ENCODE measurements at regions not wholly inside any gene's neighbourhood (a gene's known extent, or its start where the extent isn't known, plus 50 kb on each side); places are given as distances from the start of the nearest gene placed in this dataset.
A peak's percentile ranks its signal among the peaks of the same experiment; 100 is the strongest.

DNA sequence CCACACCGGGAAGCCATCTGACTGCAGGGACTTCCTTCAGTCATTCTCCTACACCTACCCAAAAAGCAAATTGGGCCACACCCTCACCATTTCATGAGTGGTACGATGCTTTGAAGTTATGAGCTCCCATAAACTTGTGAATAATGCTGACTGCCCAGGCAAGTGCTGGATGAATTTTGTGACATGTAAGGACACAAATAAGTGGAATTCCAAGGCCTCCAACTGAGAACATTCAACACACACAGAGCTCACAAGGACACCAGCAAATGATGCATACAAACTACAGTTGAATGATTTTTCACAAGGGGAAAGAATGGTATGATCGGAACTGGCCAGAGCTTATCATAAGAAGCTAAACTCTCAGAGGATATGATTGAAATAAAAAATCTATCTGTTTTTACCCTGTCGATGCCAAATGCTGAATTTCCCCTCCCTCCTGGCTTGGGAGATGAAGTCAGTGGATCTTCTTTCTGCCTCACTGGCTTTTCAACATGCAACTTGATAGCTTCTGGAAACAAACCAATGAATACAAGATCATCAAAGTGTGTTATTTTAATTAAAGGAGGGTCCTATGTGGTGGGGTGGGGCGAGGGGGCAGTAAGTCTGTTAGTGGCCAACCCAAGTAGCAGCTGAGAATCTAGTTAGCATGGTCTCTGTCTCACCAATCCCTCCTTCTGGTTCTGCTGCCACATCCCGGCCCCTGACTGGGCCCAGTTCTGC, 123.8 kb downstream of the WT1 start:
- no peak for DNase-seq (ENCODE audit: extremely low read depth in 1 of 11, low read depth in 9 of 11, low spot score in 4 of 11)

DNA sequence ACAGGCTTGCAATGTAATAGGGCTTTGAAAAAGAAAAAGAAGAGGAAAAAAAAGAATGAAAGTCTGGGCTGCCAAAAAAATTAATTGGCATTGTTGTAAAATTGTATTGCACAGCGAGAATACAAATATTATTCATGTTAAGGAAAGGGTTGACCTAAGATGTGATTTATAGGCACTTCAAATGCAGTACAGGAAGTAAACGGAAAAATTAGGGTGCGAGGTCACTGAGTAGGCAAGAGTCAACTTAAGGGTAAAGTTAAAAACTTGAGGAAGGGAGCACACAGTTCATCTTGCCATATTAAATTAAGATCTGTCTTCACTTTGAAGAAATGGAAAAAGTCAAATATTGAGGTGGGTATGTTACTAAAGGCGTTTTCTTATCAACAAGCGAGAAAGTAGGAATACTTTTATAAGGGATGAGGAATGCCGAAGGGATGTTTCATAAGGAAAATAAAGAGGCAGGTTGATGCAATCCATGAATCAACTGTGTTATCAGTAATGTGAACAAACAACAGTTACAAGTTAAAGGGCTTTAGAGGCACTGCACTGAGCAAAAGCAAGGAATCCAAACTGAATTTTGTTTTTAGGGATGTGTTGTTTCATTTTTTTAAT, 123.0 kb downstream of the WT1 start:
- no peak for DNase-seq (ENCODE audit: extremely low read depth in 1 of 11, low read depth in 9 of 11, low spot score in 4 of 11)

DNA sequence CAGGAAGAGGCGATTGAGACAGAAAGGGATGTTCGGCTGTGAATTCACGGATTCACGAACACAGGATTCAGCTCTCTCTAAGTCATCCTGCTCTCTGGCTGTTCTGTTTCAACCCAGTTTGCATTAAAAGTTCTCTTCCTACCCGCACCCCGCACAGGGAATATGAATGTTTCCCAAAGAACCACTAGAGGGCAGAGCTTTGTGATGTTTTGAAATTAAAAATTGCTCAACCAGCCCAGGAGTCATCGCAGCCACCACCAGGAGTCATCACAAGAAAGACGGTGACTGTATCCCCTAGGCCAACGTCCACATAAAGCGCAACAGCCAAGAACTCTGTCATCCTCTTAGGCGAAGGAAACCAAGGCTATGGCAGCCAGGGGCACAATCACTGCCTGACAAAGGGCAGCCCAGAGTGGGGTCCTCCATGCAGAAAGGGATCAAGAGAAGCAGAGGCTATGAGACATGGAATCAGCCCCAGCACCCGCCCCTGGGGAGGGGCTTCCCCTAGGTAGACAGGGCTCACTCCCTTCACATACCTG, 122.4 kb downstream of the WT1 start:
- peak in 1 of 11 donors; percentile 65 for DNase-seq (ENCODE audit: extremely low read depth in 1 of 11, low read depth in 9 of 11, low spot score in 4 of 11)

DNA sequence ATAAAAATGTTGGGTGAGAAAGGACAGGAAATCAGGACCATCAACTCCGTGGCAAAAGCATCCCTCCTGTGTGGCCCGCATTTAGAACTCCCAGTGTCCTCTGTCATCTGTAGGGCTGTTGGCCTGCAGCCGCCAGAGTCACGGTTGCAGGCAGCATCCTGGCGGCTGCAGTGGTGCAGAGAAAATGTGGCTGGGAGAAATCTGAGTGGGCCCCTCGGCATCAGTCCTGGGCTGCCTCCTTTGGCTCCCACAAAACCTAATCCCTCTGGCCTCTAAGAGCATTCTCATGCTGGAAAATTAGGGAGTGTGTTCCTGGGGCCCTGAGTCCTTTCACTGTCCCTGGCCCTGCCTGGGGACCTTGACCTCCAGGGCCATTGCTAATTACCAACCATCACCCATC, 121.9 kb downstream of the WT1 start:
- no peak for DNase-seq (ENCODE audit: extremely low read depth in 1 of 11, low read depth in 9 of 11, low spot score in 4 of 11)

DNA sequence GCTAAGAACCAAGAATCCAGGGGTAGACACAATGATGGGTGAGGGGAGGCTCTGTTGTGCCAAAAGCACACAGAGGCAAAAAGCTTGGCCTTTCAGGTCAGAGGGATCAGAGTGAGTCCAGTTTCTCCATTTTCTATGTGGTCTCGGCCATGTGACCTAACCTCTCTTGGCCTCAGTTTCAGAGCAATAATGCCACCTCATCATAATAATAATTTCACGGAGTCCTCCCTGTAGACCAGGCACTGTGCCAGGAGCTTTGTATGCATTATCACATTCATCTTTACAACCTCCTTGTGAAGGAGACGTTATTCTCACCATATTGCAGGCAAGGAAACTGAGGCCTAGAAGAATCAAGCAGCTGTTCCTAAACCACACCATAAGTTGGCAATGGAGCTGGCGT, 120.2 kb downstream of the WT1 start:
- DNase-seq (ENCODE audit: extremely low read depth in 1 of 11, low read depth in 9 of 11, low spot score in 4 of 11): no peak

DNA sequence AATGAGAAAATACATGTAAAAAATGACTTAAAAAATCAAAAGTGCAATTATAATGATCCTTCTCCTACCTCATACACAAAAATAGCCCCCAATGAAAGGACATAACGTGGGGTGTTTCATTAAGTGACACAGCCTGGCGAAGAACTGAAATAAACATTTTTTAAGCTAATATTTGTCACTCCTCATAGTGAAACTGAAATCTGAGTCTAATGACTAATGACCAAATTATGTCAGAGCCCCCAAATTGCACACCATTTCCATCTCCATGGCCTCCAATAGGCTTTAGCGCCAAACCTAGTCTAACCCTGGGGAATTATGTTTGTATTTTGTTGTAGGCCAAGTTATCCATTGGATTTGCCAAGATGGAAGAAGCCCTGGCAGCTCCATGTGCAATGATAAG, 119.1 kb downstream of the WT1 start:
- no peak for DNase-seq (ENCODE audit: extremely low read depth in 1 of 11, low read depth in 9 of 11, low spot score in 4 of 11)

DNA sequence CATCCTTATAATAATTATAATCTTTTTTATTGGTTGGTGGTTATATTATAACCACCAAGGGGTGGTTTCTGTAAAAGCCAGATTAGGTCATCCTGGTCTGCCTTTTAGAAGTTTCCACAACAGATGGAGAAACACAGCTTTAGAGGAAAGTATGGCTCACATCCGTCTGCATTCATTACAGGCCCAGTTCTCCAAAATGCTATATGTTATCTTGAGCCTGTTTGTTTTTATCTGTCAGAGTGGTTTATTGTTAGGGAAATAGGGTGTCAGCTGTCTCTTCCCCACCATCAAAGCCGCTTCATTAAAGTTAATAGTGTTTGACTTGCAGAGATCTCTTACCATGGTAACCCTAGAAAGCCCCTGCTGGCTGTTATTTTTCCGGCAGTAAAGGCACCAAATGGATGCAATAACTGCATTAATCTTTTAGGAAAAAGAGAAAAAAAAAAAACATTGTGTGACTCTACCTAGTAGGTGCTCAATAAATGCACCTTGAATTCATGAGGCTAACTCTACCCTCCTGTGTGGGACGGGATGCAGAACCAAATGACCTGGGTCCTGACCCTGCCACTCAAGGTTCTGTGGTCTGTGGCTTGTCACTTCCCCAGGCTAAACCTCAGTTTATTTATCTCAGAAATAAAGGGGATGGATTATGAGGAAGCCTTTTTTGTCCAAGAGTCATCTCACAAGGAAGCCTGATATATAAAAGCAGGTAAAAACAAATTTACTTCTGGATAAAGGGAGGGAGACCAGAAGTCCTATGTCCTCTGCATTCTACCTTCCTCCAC, 118.3 kb downstream of the WT1 start:
- peak in 6 of 11 donors; percentile 64 to 85 (median 79) for DNase-seq (ENCODE audit: extremely low read depth in 1 of 11, low read depth in 9 of 11, low spot score in 4 of 11)

DNA sequence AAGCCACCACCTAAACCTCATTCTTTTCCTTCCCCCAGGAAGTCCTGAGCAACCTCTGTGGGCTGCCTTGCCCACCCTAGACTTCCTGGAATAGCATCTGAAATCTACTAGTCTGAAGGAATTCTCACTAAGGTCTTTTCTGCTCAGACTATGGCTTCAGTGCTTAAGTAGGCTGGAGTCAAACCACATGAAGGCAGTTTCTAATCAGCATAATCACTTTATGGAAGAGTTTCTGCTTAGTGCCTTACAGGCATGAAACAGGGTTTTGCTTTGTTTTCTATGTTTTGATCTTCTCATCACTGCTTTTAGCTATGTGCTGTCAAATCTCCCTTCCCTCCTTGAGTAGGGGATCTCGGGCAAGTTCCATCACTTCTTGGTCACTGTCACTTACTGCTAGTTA, 117.7 kb downstream of the WT1 start:
- no peak for DNase-seq (ENCODE audit: extremely low read depth in 1 of 11, low read depth in 9 of 11, low spot score in 4 of 11)

DNA sequence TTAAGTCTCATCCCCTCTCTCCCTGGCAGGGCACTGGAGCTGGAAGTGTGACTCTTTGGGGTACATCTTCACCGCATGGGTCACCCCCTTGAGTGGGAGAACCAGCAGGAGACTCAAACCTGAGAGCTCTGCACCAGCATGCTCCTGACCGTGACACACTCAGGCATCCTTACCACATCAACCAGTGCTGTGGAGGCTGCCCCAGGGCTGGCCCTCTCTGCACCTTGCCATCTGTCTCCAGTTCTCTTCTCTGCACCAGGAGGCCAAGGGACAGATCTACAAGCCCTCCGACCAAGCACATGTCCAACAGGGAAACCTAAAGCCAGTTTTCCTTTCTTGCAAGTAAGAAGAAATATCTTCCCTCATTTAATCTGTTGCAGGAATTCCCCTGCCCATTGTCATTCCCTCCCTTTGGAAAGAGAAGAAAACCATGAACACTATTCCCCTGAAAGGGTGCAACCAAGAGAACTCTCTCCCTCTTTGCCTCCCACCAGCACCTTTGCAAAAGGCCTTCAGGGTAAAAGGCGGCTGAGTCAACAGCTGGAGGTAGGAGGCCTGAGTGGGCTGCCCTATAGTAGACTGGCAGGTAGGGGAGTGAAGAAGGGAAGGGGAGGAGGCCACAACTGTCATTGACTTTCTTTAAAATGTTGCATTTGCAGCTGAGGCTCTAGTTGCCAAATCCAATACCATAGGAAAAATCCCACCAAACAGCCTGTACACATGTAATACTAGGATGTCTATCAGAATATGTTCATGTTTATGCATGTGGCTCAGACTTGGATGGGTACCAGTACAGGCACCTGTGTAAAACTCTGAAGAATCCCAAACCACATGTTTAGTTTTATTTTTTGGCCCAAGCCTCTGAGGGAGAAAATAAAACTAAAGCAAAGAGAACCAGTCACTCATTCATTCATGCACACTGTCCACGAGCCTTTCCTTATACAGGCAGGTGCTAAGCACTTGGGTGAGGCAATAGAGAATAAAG, 117.0 kb downstream of the WT1 start:
- no peak for DNase-seq (ENCODE audit: extremely low read depth in 1 of 11, low read depth in 9 of 11, low spot score in 4 of 11)

DNA sequence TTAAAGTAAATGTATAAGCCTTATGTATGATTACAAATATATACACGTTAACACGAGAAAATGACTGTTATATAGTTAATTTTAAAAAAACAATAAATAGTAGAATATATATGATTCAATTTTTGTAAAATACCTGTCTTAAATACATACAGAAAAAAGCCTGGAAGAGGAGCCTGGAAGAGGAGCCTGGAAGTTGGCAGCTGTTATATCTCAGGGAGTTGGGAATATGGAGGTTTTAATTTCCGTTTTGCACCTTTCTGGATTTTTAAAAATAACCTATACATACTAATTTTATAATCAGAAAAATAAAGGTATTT, 111.6 kb downstream of the WT1 start:
- no peak for DNase-seq (ENCODE audit: extremely low read depth in 1 of 11, low read depth in 9 of 11, low spot score in 4 of 11)

DNA sequence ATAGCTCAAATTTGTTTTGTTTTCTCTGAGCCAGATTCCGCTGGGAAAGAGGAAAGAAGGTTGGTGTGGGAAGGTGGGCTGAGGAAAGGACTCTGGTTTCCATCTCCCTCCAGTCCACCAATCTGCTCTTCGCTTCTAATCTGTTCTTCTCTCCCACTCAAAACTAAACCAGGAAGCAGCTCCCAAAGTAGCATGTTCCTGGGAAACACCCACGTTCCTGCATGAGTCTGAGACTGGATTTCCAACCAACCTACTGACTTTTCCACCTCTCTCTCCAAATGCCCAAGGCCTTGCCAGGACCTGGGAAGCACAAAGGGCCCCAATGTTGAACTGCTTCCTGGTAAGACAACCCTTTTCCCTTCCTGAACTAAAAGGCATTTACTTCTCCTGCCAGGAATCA, 110.2 kb downstream of the WT1 start:
- no peak for DNase-seq (ENCODE audit: extremely low read depth in 1 of 11, low read depth in 9 of 11, low spot score in 4 of 11)

DNA sequence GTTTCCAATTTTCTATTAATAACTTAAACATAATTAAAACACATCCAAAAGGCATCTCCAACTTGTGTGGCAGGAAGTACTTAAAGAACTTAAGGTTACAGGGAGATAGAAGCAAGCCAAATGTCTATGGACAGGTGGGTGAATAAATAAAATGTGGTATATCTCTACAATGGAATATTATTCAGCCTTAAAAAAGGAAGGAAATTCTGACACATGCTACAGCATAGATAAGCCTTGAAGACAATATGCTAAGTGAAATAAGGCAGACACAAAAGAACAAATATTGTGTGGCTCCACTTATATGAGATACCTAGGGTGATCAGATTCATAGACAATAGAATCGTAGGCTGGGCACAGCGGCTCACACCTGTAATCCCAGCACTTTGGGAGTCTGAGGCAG, 109.6 kb downstream of the WT1 start:
- no peak for DNase-seq (ENCODE audit: extremely low read depth in 1 of 11, low read depth in 9 of 11, low spot score in 4 of 11)

DNA sequence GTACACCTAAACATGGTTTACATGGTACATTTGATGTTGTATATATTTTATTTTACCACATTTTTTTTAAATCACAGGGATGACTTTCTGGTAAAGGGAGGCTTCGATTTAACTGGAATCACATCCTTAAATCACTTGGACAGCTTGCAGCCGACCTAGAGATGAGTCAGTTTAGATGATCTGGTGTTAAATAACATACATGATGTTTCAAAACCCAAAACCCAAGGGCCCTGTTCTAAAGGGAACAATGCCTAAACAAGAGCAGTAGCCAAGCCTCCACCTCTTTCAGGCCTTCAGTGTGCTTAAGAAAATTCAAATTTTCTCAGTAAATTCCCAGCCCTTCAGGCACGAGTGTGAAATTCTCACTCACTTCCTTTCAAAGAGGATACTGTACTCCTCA, 108.8 kb downstream of the WT1 start:
- DNase-seq (ENCODE audit: extremely low read depth in 1 of 11, low read depth in 9 of 11, low spot score in 4 of 11): no peak

DNA sequence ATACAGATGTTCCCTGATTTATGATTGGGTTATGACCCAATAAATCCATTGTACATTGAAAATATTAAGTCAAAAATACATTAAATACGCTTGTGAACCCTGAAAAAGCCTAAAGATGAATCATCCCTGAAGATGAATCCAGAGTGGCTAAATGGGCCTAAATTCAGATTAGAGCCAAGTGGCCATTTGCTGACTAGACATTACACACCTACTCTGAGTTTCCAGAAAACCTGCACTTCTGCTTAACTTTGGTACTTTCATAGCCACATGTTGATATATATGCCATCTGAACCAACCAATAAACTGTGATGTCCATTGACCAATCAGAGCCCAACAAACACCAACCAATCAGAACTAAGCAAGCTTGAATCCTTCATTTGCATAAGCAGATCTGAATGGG, 106.9 kb downstream of the WT1 start:
- DNase-seq (ENCODE audit: extremely low read depth in 1 of 11, low read depth in 9 of 11, low spot score in 4 of 11): no peak

DNA sequence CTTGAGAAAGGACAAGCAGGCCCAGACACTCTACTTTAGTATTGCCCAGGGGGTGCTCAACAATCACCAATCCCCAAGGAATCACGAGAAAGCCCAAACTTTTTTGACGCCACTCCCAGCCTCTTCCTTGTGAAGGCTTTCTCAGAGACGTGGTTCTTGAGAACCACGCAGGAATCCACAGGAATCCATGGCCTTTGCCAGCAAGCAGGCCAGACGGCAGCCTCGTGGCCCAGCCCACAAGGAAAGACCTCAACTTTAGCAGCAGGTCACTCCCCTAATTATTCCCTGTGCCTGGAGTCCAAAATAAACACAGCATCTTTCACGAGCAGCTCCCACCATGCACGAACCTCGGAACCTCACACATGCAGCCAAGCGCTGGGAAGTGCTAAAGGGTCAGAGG, 104.2 kb downstream of the WT1 start:
- no peak for DNase-seq (ENCODE audit: extremely low read depth in 1 of 11, low read depth in 9 of 11, low spot score in 4 of 11)

DNA sequence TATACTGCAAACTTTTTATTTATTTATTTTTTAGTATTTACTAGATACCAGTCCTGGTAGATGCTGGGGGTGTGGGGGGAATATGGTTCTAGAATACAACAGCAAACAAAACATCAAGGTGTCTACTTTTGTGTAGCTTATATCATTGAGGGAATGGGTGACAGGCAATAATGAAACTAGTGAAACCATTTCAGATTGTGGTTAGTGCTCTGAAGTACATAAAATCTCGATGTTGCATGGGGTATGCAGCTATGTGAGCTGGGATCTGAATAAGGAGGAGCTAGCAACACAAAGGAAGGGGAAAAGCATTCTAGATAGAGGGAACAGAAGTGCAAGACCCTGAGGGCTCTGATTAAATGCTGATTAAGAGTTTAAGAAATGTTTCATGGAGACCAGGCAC, 103.5 kb downstream of the WT1 start:
- DNase-seq (ENCODE audit: extremely low read depth in 1 of 11, low read depth in 9 of 11, low spot score in 4 of 11): no peak

DNA sequence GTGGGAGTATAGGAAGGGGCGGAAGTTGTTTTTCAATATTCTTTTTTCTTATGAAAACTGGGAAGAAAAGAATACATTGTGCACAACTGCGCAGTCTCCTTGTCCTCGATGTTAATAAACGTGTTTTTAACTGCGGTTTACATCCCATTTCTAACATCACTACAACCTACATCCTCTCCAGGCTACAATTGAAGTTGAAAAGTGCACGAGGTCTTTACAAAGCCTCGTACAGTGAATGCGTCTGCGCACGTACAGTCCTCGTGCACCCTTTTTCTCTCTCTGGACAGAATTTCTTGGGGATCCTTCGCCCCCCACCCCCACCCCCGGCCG, 102.4 kb downstream of the WT1 start:
- DNase-seq (ENCODE audit: extremely low read depth in 1 of 11, low read depth in 9 of 11, low spot score in 4 of 11): no peak

DNA sequence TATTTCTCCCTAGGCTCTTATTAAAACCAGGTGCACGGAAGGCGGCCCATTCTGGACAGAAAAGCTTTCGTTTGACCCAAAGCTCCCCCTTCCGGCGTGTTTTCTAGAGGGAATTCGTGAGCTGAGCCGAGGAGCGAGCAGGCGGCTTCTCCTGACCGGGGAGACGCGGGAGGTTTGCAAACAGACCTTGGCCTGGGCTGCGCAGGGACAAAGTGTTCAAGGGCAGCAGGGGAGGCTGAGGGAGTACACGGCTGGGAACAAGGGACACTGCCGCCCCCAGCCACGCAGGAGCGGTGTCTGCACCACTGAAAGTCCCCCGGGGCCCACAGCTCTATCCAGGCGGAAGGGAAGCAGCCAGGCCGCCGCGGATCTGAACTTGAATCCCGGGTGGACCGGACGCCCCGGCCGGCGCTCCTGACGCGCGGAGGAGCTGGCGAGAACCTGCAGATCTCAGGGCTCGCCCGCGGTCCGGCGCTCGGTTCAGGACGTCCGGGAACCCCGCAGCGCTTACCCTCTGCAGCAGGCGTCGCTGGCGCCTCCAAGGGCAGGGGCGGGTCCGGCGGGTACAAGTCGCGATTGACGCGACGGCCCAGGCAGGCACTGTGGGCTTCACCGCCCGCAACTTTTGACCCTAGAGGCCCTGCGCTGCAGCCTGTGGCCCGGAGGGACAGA, 101.9 kb downstream of the WT1 start:
- peak in 4 of 11 donors; percentile 66 to 84 (median 68) for DNase-seq (ENCODE audit: extremely low read depth in 1 of 11, low read depth in 9 of 11, low spot score in 4 of 11)

DNA sequence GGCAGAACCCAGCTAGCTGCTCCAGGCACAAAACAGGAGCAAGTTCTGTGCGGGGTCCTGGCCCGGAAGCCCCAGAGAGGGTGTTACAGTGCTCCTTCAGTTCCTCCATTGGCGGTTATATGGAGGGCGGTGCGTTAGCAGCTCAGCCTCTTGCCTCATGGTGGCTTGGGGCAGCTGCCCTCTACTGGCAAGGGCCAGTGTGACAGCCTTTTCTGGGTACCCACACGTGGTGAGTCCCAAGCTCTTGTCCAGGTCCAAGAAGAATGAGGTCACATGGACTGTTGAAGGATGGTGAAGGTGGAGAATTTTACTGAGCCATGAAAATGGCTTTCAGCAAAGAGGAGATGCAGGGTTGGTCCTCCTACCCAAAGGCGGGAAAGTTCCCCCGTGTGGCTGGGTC, 100.5 kb downstream of the WT1 start:
- DNase-seq (ENCODE audit: extremely low read depth in 1 of 11, low read depth in 9 of 11, low spot score in 4 of 11): no peak
